ENCODE measurements at regions not wholly inside any gene's neighbourhood (a gene's known extent, or its start where the extent isn't known, plus 50 kb on each side); places are given as distances from the start of the nearest gene placed in this dataset.

GRCh38 chr6:102761872-102762271, 1368.4 kb downstream of the GRIK2 start:
- TF ChIP-seq CTCF (IDR thresholded peaks at IDR 0.05): no peak
- no peak for TF ChIP-seq POLR2A (IDR thresholded peaks at IDR 0.05)
- TF ChIP-seq POLR2AphosphoS5 (IDR thresholded peaks at IDR 0.05): no peak
